Tibial nerve (tissue), 4 donors: ENCODE measurements at regions not wholly inside any gene's neighbourhood (a gene's known extent, or its start where the extent isn't known, plus 50 kb on each side); places are given as distances from the start of the nearest gene placed in this dataset.

Experiments used
- DNase-seq, 2 donors: peaks; one replicate each; pipeline ENCODE4 v3.0.0-alpha.2; 2019; ENCODE audit warnings: low spot score in 2 of 2
- H3K27ac ChIP-seq, 4 donors: fragments of 200-600 bp; sonication (generic) in 3 of 4; one replicate each; pipeline ENCODE4 v1.5.1; 2017 to 2019; ENCODE audit warnings: mild to moderate bottlenecking in 1 of 4
- H3K27me3 ChIP-seq, 2 donors: fragments of 200-600 bp; sonication (generic) in 1 of 2; one replicate each; pipeline versions ENCODE4 v1.5.1 to v1.6.0; 2017 to 2019
- H3K36me3 ChIP-seq, 3 donors: fragments of 200-600 bp; sonication (generic); one replicate each; pipeline ENCODE4 v1.5.1; 2018 to 2019
- H3K4me1 ChIP-seq, 4 donors: fragments of 200-600 bp; sonication (generic) in 3 of 4; one replicate each; pipeline ENCODE4 v1.5.1; 2017 to 2019
- H3K4me3 ChIP-seq, 4 donors: fragments of 200-600 bp; sonication (generic) in 3 of 4; one replicate each; pipeline ENCODE4 v1.5.1; 2017 to 2019; ENCODE audit warnings: mild to moderate bottlenecking in 1 of 4, moderate library complexity in 1 of 4
- H3K9me3 ChIP-seq, 4 donors: fragments of 200-600 bp; sonication (generic) in 3 of 4; one replicate each; pipeline ENCODE4 v1.5.1; 2017 to 2019
- CTCF ChIP-seq, 5 experiments: fragments of 200-600 bp in 3 of 5; fragments of 450-650 bp in 2 of 5; sonication (generic) in 3 of 5; IDR thresholded peaks; one replicate each; pipeline ENCODE4 v1.5.1; 2016 to 2019; ENCODE audit warnings: antibody characterized with exemption in 5 of 5, mild to moderate bottlenecking in 3 of 5, moderate library complexity in 2 of 5
- EP300 ChIP-seq, 2 donors: sonication (generic); formaldehyde crosslinking; IDR thresholded peaks; one replicate each; pipeline ENCODE4 v1.6.1; 2017; ENCODE audit warnings: antibody characterized with exemption in 2 of 2, mild to moderate bottlenecking in 1 of 2
- POLR2A ChIP-seq, 2 donors: fragments of 450-650 bp; IDR thresholded peaks; one replicate each; pipeline ENCODE4 v1.6.1; 2017; ENCODE audit warnings: antibody characterized with exemption in 2 of 2, mild to moderate bottlenecking in 2 of 2, moderate library complexity in 2 of 2
- WGBS, 2 donors: methylation state at CpG; one replicate each; pipeline ENCODE4 v1.1.5; 2018; 5-methylcytosine and 5-hydroxymethylcytosine counted together

- H3K27ac ChIP-seq = no peak overlapping the region
- no peak for DNase-seq
- 83 to 90% methylated on average over 5 of the region's 5 CpGs for WGBS, 2 donors
Measured at GRCh38 chr1:57590978-57591377, 167.1 kb upstream of the DAB1 start.

GRCh38 chr1:57586842-57587241 lies 163.0 kb upstream of the DAB1 start:
- TF ChIP-seq EP300 (IDR thresholded peaks at IDR 0.05) (no peak), POLR2A (IDR thresholded peaks at IDR 0.05) (no peak), CTCF (IDR thresholded peaks at IDR 0.05) (no peak)
- no peaks in the 10 kb centered on the region for H3K36me3 ChIP-seq
- no peak overlapping the region for H3K4me3 ChIP-seq
- no peaks in the 10 kb centered on the region for H3K4me1 ChIP-seq
- no peak overlapping the region for H3K27ac ChIP-seq
- H3K27me3 ChIP-seq = no peaks in the 10 kb centered on the region
- DNase-seq = no peak
- no peaks in the 10 kb centered on the region for H3K9me3 ChIP-seq

More at GRCh38 chr1:57590978-57591377, 167.1 kb upstream of the DAB1 start:
- TF ChIP-seq EP300 (IDR thresholded peaks at IDR 0.05) (no peak), CTCF (IDR thresholded peaks at IDR 0.05) (no peak), POLR2A (IDR thresholded peaks at IDR 0.05) (no peak)
- Histone ChIP-seq H3K4me1 (no peaks in the 10 kb centered on the region), H3K9me3 (no peaks in the 10 kb centered on the region), H3K36me3 (no peaks in the 10 kb centered on the region), H3K27me3 (no peaks in the 10 kb centered on the region), H3K4me3 (no peak overlapping the region)

GRCh38 chr1:57578680-57579079 lies 154.8 kb upstream of the DAB1 start:
- H3K27ac ChIP-seq = no peak overlapping the region
- H3K9me3 ChIP-seq = no peaks in the 10 kb centered on the region
- no peaks in the 10 kb centered on the region for H3K27me3 ChIP-seq
- no peaks in the 10 kb centered on the region for H3K36me3 ChIP-seq
- H3K4me3 ChIP-seq = no peak overlapping the region
- DNase-seq = no peak
- no peak for TF ChIP-seq POLR2A (IDR thresholded peaks at IDR 0.05)
- no peak for TF ChIP-seq EP300 (IDR thresholded peaks at IDR 0.05)
- no peak for TF ChIP-seq CTCF (IDR thresholded peaks at IDR 0.05)
- no peaks in the 10 kb centered on the region for H3K4me1 ChIP-seq

GRCh38 chr1:57578099-57578498 lies 154.2 kb upstream of the DAB1 start:
- no peaks in the 10 kb centered on the region for H3K4me1 ChIP-seq
- no peak for TF ChIP-seq EP300 (IDR thresholded peaks at IDR 0.05)
- no peak for TF ChIP-seq POLR2A (IDR thresholded peaks at IDR 0.05)
- no peak for TF ChIP-seq CTCF (IDR thresholded peaks at IDR 0.05)
- H3K27me3 ChIP-seq = no peaks in the 10 kb centered on the region
- H3K4me3 ChIP-seq = no peak overlapping the region
- no peak for DNase-seq
- H3K36me3 ChIP-seq = no peaks in the 10 kb centered on the region
- no peaks in the 10 kb centered on the region for H3K9me3 ChIP-seq
- WGBS, 2 donors = 74 to 80% methylated on average over 2 of the region's 2 CpGs
- H3K27ac ChIP-seq = no peak overlapping the region

- TF ChIP-seq CTCF (IDR thresholded peaks at IDR 0.05) = no peak
- no peak for TF ChIP-seq POLR2A (IDR thresholded peaks at IDR 0.05)
- no peak for TF ChIP-seq EP300 (IDR thresholded peaks at IDR 0.05)
- no peak for DNase-seq
- no peaks in the 10 kb centered on the region for H3K4me1 ChIP-seq
Measured at GRCh38 chr1:57576756-57577155, 152.9 kb upstream of the DAB1 start.

More at GRCh38 chr1:57576756-57577155, 152.9 kb upstream of the DAB1 start:
- Histone ChIP-seq H3K36me3 (no peaks in the 10 kb centered on the region), H3K4me3 (no peak overlapping the region), H3K27ac (no peak overlapping the region), H3K27me3 (no peaks in the 10 kb centered on the region), H3K9me3 (no peaks in the 10 kb centered on the region)
- WGBS, 2 donors = 77% methylated on average over 6 of the region's 6 CpGs
